NB4 (cell line): ENCODE measurements at regions not wholly inside any gene's neighbourhood (a gene's known extent, or its start where the extent isn't known, plus 50 kb on each side); places are given as distances from the start of the nearest gene placed in this dataset.

Source experiments
- CTCF ChIP-seq: IDR thresholded peaks from one replicate; pipeline ENCODE4 v1.5.1; 2012; ENCODE audit warnings: low read depth, low read length
- POLR2A ChIP-seq: IDR thresholded peaks from 2 replicates; pipeline ENCODE4 v1.6.1; 2011; ENCODE audit warnings: mild to moderate bottlenecking; ENCODE audit not compliant: insufficient read length; ENCODE audit errors: extremely low read depth

DNA sequence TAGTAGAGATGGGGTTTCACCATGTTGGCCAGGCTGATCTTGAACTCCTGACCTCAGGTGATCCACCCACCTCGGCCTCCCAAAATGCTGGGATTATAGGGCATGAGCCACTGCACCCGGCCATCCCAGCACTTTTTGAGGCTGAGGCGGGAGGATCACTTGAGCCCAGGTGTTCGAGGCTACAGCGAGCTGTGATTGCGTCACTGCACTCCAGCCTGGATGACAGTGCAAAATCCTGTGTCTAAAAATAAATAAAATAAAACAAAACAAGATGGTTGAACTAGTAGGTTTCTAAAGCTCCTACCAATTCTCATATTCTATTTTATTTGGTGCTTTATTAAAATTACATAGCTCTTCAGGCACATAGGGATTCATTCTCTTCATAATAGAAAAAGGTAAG, 890.3 kb upstream of the AUTS2 start:
- TF ChIP-seq CTCF, result no peak
- TF ChIP-seq POLR2A, result no peak
